EH (cell line): ENCODE measurements at regions not wholly inside any gene's neighbourhood (a gene's known extent, or its start where the extent isn't known, plus 50 kb on each side); places are given as distances from the start of the nearest gene placed in this dataset.
"Not testable (repeated sequence)": the region's sequence is repeated elsewhere in the genome, so short reads cannot be mapped to it uniquely, and the experiment has no call there.

ENCODE experiments used
- DNase-seq: peaks from one replicate; pipeline ENCODE4 v3.0.0-alpha.2; 2015; ENCODE audit warnings: low read depth

DNA sequence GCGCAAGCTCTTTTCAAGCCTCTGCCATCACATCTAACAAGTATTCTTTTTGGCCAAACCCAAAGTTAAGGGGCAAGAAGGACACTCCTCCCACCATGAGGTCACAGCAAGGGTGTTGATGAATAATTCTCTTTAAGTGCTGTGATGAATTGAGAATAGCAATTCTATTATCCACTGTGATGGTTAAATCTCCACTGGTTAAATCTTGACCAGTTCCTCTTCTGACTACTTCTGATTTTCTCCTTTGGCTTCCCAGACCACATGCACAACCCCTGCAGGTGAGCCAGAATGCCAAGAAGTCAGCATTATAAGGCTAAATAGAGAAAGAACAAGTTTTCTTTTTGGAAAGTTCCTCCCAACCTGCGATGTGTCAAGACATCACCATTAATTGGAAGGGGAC, 90.6 kb upstream of the BCL2L14 start:
- DNase-seq: no peak

DNA sequence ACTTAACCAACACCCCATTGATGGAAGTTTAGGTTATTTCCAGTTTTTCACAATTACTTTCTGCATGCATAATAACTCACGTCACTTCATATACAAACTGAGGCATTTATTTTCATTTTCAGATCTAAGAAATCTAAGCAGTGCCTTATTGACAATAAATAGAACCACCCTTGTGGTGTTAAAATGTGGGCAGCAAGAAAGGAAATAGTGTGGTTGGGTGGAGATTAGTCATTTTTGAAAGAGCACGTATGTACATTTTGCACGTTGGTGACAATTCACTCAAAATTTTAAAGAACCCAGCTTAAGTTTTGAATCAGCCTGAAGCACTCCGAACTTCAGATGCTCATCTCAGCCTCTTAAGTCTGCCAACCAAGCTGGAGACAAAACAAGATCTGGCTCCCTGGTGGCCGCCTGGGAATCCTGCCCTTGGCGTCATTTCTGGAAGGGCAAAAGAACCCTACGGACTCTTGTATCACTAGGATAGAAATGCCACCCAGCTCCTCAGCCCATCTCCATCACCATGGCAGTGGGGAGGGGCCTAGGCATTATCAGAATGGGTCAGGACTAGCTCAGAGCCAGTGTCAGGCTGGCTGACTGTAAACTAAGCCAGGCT, 89.5 kb upstream of the BCL2L14 start:
- peak; percentile 18 for DNase-seq

DNA sequence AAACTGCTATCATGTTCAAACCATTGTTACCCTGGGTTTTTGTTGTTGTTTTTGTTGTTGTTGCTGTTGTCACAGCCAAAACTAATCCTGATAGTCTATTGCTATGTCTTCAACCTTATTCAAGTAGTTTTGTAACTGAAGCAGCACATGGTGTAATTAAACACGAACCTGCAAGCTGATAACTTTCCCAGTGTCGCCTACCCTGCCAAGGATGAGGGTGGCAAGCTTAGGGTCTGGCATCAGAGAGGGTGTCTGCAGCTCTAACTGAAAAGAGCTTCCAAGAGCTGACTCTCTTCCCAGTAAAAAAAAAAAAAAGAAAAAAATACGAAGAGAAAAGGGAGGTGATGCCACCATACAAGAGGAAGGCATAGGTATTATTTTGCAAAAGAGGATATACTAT, 86.3 kb upstream of the BCL2L14 start:
- DNase-seq: no peak

GRCh38 chr12:11986165-11986564, 84.6 kb upstream of the BCL2L14 start:
- no peak for DNase-seq

DNA sequence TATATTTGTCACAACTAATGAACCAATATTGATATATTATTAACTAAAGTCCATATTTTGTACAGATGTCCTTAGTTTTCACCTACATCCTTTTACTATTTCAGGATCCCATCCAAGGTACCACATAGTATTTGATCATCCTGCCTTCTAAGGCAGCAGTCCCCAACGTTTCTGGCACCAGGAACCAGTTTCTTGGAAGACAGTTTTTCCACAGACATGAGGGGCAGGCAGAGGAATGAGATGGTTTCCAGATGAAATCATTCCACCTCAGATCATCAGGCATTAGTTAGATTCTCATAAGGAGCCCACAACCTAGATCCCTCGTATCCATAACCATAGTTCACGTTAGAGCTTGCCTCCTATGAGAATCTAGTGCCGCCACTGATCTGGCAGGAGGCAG, 82.8 kb upstream of the BCL2L14 start:
- DNase-seq: peak; percentile 21

- peak; percentile 60 for DNase-seq
Observed at GRCh38 chr12:11991604-11992003, 79.1 kb upstream of the BCL2L14 start.

- DNase-seq: no peak
Observed at GRCh38 chr12:11992515-11992914, 78.2 kb upstream of the BCL2L14 start.

DNA sequence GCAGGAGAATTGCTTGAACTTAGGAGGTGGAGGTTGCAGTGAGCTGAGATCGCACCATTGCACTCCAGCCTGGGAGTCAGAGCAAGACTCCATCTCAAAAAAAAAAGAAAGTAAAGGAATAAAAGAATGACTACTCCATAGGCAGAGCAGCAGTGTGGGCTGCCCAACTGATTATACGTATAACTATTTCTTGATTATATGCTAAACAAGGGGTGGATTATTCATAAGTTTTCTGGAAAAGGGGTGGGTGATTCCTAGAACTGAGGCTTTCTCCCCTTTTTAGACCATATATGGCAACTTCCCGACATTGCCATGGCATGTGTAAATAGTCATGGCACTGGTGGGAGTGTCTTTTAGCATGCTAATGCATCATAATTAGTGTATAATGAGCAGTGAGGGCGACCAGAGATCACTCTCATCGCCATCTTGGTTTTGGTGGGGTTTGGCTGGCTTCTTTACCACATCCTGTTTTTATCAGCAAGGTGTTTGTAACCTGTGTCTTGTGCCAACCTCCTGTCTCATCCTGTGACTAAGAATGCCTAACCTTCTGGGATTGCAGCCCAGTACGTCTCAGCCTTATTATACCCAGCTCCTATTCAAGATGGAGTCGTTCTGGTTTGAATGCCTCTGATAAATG, 72.3 kb upstream of the BCL2L14 start:
- not testable (repeated sequence) for DNase-seq

GRCh38 chr12:11998944-11999315, 71.8 kb upstream of the BCL2L14 start:
- DNase-seq: no peak

- peak; percentile 27 for DNase-seq
Observed at GRCh38 chr12:12003609-12004008, 67.1 kb upstream of the BCL2L14 start.

DNA sequence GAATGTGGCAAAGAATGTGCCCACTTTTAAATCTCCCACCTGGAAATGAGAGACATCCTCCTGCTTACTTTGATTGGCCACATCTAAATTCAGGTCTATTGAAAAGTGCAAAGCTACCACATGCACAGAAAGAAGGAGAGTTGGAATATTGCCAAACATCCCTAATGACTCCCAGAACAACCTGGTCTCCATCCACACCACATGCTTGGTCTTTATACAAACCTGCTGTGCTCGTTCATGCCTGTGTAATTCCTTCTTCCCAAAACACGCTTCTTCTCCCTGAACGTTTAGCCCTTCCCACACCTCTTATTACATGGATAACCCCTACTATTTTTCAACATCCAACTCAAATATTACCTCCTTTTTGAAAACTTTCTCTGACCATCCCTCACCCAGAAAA, 66.2 kb upstream of the BCL2L14 start:
- DNase-seq: no peak

GRCh38 chr12:12007001-12007712, 63.6 kb upstream of the BCL2L14 start:
- DNase-seq: peak; percentile 82

DNA sequence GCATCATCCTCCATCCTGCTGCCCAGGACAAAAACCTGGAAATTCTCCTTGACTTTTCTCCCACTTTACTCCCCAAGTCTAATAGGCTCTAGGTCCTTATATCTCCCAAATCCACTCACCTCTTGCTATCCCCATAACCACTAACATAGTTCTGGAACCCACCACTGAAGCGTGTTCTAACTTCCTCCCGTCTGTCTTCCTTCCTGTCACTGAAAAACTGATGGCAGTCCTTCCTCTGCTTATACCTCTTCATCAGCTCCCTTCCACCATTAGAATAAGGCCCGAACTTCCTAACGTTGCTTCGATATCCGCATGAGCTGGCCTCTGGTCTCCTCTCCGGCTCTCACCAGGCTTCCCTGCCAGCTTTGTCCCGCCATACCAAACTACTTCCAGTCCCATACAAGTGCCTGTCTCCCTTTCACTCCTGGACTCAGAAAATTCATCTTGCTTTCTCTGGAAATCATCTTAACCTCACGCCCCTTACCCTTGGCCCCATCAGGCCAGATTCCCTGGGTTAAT, 63.0 kb upstream of the BCL2L14 start:
- no peak for DNase-seq

DNA sequence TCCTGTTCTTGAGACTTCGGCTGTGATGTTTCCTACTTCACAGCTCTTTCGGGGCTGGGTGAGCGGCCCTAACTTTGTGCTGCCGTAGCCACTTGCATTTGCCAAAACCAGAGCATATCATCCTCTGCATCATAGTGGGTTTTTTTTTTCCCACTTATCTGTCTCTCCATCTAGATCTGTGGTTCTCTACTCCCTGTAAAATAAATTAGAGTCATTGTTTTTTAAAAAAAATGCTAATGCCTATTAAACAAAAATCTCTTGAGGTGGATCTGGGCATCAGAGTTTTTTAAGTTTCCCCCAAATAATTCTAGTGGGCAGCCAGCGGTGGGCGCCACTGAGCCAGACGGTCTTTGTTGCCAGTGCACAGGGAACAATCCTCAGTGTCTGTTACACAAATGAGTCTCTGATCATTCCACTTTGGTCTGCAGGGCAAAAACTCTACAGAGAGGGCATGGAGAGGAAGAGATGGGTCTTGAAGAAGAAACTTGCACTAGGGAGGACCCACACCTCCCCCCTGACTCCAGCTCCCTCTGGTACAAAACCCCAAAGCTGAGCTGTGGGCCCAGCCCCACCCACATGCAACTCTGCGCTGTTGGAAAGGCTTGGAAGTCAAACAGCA, 62.4 kb upstream of the BCL2L14 start:
- no peak for DNase-seq

- DNase-seq: peak; percentile 68
Observed at GRCh38 chr12:12008931-12009611, 61.7 kb upstream of the BCL2L14 start.

- not testable (repeated sequence) for DNase-seq
Observed at GRCh38 chr12:12009749-12010276, 60.9 kb upstream of the BCL2L14 start.

- peak; percentile 71 for DNase-seq
Observed at GRCh38 chr12:12010277-12011039, 60.3 kb upstream of the BCL2L14 start.

- no peak for DNase-seq
Observed at GRCh38 chr12:12011880-12012260, 58.9 kb upstream of the BCL2L14 start.

DNA sequence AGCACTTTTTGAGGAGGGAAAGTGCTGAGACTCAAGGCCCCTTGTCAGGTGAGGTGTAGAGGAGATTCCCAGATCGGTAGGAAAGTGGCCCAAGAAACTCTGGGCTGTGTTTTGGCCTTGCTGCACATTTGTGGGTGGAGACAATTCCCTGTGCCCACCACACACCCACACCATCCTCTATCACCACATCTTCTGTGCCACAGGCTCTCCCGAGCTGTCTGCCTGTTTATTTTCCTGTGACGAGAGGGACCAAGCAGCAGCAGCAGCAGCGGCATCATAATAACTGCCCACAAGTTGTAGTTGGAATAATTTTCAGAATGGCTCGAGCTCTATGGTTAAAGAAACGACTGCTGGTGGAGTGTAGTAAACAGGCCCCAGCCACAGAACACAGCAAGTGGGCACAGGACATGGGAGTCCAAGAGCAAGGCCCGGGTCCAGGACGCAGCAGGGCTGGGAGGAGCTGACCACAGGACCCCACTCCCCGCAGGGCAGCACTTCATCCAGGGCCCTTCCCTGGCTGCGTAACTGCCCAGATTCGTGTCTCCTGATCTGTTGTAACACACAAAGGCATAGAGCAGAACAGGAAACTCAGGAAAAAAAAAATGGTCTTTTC, 55.6 kb upstream of the BCL2L14 start:
- no peak for DNase-seq

GRCh38 chr12:12016284-12017100, 54.2 kb upstream of the BCL2L14 start:
- no peak for DNase-seq
